GF-D8 (cell line): ENCODE measurements at regions not wholly inside any gene's neighbourhood (a gene's known extent, or its start where the extent isn't known, plus 50 kb on each side); places are given as distances from the start of the nearest gene placed in this dataset.
"Not testable (repeated sequence)": the region's sequence is repeated elsewhere in the genome, so short reads cannot be mapped to it uniquely, and the experiment has no call there.

Experiments
- DNase-seq: peaks from one replicate; lab custom pipeline; 2025; lab: John Stamatoyannopoulos, UW

DNA sequence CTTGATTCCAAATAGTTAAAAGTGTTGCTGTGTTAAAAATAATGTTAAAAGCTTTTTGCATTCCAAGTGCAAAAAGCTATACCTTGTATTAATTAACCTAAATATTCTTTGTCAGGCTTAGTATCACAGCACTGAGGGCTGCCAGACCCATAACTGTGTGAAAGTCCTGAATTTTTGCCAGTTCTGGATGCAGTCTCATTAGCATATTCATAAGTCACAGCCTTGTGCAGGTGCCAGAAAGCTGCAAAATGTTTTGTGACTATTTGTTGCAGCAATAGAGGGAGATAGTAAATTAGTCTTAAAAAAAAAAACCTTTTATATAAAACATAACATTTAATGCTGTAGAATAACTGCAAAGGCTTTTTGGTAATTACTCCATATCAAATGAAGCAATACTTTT, 56.6 kb downstream of the SLITRK1 start:
- no peak for DNase-seq

DNA sequence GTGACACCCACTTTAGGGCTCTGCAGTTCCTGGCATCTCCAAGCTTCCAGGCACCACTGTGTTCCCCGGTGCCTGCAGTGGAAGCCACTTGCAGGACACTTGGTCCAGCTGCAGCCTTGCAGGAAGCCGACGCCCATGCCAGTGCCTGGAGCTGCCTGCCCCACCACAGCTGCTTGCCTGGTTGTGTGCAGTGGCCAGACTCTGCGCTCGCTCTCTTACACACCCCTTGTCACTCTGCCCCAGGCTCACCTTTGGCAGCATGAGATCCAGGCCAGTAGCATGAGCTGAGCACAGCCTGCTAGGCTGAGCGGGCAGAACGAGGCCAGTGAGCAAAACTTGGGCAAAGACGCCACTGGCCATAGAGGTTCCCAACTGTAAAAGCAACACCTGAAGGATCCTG, 57.7 kb downstream of the SLITRK1 start:
- DNase-seq = no peak

DNA sequence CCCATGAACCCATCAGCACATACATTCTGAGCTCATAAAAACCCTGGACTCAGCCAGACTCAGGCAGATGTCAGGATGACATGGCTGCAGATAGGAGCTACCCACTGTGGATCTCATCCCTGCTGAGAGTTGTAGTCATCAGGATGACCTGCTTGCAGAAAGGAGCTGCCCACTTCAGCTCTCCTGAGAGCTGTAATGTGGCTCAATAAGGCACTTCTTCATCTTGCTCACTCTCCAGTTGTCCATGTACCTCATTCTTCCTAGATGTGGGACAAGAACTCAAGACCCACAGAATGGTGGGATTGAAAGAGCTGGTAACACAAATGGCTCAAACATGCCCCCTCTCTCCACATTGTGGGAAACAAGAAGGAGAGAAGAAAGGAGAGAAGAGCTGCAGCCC, 58.2 kb downstream of the SLITRK1 start:
- no peak for DNase-seq

DNA sequence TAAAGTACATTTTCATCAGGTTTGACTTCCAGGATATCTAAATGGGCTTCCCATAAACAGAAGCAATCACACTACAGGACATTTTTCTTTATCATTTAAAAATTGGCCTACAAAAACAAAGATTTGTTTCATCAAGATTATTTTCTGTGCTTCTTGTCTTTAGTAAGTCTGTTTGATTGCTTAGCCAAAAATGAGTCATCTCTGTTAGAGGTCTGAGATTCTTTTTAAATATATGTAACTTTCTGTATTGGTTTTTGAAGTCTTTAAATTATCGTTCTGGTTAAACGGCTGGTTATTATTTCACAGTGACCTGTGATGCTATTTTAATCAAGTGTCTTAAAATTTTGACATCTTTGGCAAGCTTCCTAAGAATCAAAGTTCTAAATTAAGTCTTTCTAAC, 62.7 kb downstream of the SLITRK1 start:
- DNase-seq = no peak

DNA sequence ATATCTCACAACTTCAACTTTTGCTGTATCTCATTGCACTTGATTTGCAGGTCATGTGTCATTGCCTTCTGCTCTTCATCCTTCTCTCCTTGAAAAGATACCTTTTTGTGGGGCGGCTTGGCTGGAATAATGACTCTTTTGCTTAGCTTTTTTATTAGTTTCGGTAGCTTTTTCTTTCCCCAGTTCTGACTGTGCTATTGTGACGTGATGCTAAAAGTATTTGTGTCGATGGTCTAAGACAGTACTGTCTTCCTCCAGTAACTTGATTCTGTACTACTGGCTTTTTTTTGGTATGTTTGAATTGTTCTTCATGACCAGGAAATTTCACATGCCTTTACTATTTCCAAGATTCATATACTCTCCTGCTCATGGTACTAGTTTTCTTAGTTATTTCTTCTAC, 63.1 kb downstream of the SLITRK1 start:
- DNase-seq = no peak

DNA sequence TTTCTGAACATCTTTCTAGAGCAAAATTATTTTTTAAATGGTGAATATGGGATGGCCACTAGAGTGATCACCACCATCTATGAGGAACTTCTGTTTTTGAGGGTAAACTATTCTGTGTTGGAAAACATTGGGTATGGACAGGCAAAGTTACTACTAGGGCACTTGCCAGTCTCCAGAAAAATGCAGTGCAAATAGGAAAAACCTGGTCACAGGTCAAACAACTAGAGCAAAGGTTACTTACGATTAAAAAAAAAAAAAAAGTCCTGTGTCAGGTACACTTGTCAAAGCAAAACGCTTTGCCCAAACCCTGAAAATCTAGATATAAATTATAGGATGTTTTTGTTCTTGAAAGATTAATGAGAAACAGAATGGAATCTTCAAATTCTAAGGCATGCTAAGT, 66.2 kb downstream of the SLITRK1 start:
- no peak for DNase-seq

DNA sequence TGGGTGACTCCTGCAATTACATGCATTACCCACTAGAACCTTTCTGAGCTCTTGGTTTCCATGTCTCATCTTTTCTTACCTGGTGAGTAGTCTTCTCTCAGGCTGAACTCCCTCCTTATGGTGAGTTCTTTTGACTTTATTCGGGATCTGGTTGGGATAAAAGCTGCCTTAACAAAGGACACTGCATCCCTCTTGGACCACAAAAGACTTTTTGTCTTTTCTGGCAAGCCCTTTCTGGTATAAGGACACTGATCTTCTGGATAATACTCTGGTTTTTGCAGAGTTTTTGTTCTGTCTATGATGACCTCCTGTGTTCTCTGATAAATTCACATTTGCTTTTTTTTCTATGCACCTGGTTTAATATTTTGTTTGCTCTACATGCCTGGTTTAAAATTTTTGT, 66.7 kb downstream of the SLITRK1 start:
- no peak for DNase-seq

DNA sequence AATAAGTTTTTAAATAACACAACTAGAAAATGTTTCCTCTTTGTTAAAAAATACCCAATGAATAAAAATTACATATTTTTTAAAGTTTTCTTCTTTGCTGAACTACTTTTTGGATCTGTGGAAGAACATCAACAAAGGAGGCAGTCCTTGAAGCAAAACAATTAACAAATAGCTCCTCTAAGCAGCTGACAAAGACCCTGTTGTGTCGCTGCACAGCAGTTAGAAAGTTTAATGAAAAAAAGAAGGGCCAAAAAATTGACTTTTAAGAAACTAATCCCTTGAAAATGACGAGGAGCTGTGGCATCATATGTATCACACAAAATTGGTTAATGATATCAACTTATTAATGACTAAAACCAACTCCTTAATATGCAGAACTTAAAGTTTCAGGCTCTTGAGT, 72.1 kb downstream of the SLITRK1 start:
- no peak for DNase-seq

DNA sequence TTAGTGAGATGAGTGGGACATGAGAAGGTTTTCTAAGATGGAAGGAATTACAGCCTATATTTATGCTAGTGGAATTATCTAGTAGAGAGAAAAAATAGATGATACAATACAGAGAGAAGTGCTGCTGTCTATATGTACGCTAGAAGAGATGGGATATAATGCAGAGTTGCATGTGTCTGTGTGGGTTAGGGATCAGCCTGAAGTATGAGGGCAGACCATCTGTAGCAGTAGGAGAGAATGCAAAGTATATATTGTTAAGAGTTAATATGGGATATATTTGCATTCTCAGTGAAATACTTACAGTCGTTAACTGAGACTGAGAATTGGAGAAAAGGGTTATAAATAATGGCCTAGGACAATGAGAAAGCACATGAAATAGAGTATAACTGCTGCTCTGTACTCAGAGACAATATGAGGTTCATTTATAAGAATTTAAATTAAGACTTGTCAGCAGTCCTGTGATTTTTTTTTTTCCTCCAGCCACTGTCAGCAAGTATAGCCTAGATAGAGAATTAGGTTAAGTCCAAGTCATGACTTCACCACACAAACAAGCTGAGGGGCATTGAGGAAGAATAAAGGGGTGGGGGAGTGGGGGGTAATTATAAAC, 77.8 kb downstream of the SLITRK1 start:
- no peak for DNase-seq

DNA sequence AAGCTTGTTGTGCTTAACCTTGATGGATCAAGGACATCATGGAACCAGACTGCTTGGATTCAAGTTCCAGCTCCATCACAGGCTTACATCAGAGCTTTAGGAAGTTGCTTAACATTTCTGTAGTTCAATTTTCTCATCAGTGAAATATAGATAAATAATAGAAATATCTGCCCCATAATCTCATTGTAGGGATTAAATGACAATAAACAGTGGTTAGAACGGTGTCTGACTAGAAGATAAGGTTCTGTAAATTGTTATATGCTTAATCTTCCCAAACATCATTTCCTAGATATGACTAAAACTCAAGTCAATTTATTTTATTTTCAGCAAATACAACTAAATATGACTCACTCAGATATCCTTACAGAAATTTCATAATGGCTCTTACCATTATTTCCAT, 83.5 kb downstream of the SLITRK1 start:
- DNase-seq = no peak

DNA sequence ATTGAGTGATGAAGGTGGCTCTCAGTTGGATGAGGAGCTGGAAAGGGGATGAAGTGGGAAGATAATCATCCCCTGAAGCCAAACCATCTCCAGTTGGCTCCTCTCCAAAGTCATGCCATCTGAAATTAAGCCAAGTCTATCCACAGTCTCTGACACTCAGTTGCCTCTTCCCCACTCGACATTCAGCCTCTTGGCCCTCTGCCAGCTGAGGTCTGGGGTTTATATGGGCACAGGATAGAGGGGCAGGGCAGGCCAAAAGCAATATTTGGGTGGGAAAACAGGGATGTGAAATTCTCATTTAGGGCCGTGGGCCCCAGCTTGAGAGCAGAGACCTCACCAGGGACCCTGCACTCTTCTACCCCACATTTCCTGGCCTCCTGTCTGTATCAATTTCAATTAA, 85.9 kb downstream of the SLITRK1 start:
- no peak for DNase-seq

DNA sequence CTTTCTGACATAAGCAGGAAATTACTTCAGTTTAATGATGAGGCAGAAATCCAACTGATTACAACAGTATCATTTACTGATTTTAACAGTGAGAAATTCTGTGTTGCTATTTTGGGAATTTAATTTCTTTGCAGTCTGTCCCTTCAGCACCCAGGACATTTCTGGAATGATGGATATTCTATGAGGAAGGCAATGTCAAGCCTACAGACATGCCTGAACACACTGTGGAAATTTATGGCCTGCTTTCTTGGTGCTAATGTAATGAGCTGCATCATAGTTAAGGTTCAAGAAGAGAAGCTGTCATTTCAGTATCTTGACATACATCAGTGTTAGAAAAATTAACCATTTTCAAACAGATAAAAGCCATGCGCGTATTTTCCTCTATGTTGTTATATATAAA, 87.7 kb downstream of the SLITRK1 start:
- DNase-seq = no peak

DNA sequence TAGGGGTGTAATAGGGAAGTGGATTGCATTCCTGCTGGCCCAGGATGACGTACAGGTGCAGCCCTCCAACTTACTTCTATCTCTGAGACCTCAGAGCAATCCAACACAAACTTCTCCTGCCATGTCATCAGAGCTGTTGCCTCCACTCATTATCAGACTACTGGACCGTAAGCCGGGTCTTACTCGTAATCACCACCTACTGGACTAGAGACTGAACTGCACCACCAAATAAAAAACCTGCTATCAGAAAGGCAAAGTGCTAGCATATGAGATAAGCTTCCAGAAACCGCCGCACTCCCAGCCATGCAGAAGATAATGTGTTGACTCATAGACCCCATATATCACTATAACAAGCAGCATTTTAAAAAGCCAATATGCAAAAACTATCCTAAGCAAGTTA, 102.0 kb downstream of the SLITRK1 start:
- DNase-seq = no peak

DNA sequence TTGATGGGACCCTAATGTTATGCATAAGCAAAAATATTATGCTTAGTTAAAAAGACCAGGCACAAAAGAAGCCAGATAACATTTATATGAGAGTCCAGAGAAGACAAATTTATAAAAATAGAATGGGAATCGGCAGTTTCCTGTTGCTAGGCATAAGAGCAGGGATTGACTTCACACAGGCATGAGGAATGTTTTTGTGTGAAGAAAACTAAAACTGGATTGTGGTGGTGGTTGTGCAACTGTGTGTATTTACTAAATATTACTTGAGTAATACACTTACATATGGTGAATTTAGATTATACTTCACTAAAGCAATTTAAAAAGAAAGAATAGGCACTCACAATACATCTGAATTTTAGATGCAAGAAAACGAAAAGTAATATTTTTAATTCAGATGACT, 108.3 kb downstream of the SLITRK1 start:
- DNase-seq = no peak

DNA sequence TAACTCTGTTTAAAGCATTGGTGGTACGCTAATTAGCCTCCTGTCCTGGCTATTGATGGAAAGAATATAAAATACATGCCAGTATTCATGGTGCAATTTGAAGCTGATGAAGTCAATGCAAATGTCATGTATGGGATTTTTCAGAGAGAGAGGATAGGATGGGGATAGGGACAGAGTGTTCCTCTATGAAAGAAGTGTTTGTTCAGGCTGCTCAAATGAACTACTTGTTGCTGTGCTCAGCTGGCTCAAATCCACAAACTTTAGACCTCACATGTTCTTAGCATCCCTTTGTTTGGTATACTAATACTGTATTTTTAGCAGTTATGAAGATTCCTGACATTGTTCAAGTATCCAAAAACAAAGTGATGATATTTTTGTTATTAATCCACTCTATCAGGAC, 116.5 kb downstream of the SLITRK1 start:
- DNase-seq = no peak

DNA sequence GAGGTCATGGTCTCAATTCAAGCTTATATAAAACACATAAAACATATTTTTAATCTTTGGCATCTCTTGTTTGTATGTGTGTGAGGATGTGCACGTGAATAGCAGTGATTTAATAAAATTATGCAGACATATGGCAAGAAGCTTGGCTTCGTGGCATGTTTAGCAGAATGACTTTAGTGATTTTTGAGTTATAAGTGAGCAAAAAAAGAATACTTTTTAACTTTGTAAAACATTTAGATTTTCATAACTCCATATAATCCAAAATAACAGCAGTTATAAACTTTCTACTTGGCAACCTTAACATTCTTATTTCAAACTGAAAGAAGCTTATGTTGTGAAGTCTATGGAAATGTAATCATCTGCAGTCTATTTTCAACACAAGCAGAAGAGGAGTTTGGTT, 120.6 kb downstream of the SLITRK1 start:
- DNase-seq = no peak

DNA sequence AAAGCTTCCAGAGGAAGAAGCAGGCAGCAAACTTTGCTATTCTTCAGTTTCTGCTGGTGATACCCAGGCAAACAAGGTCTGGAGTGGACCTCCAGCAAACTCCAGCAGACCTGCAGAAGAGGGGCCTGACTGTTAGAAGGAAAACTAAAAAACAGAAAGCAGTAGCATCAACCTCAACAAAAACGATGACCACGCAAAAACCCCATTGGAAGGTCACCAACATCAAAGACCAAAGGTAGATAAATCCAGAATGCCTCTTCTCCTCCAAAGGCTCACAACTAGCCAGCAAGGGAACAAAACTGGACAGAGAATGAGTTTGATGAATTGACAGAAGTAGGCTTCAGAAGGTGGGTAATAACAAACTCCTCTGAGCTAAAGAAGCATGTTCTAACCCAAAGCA, 127.1 kb downstream of the SLITRK1 start:
- not testable (repeated sequence) for DNase-seq

DNA sequence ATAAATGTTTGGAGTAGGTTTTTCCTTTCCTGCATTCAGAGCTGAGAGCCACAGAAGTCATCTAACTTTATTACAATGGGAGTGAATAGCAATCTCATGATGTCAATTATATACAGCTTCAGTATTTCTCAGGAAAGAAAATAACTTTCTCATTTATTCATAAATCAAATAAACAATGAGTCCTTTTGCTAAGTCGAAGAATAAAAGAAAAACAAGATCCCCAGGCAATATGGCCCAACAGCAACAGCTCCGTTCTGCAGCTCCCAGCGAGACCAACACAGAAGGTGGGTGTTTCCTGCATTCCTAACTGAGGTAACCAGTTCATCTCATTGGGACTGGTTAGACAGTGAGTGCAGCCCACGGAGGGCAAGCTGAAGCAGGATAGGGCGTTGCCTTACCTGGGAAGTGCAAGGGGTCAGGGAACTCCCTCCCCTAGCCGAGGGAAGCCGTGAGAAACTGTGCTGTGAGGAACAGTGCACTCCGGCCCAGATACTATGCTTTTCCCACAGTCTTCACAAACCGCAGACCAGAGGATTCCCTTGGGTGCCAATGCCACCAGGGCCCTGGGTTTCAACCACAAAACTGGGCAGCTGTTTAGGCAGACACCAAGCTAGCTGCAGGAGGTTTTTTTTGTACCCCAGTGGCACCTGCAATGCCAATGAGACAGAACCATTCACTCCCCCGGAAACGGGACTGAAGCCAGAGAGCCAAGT, 128.2 kb downstream of the SLITRK1 start:
- DNase-seq = no peak

DNA sequence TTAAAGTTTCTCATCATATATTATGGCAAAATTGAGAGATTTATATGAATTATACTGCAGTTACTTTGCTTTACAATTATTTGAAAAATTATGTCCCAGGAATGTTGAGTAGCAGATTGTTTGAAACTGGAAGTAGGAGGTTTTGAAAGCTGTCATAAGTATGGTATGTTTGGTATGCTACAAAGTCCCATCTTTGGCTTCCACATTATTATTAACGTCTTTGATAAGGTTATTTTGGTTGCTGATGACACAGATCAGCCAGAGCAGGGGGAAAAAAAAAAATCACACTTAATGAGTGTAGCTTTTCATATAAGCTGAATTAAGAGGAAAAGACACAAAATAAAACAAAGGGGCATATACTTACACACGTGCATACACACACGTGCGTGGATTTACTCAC, 130.1 kb downstream of the SLITRK1 start:
- DNase-seq = no peak

DNA sequence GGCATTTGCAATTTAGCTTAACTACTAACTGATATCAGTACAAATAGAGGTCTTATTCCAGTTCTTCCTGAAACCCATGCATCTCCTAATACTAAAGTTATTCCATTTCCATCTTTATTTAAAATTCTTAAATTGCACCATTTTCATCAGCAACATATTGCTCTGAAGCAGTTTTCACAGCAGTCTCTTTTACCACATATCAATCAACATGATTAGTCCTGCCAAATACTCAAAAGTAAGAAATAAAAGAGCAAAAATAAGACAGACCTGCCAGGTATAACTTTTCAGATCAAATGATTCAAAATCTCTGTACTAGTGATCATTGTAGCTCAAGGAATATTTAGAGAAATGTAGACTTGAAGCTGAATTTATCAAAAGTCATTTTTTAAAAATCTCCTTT, 141.7 kb downstream of the SLITRK1 start:
- DNase-seq = no peak

DNA sequence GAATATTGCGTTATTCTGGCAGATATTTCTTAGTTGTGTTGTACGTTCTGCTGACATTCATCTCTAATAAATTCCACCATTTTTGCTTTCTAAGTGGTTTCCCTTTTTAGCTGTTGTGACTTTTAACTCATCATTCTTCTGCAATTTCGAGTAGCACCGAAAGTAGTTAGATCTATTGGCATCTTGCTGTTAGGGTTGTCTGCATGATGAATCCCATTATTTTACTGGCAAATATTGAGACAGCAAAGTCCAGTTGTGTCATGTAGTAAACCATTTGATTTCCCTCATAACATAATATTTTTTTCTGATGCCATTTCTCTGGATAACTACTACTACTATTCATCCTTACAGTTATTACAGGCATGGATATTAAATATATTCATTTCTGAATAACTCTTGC, 143.9 kb downstream of the SLITRK1 start:
- no peak for DNase-seq

DNA sequence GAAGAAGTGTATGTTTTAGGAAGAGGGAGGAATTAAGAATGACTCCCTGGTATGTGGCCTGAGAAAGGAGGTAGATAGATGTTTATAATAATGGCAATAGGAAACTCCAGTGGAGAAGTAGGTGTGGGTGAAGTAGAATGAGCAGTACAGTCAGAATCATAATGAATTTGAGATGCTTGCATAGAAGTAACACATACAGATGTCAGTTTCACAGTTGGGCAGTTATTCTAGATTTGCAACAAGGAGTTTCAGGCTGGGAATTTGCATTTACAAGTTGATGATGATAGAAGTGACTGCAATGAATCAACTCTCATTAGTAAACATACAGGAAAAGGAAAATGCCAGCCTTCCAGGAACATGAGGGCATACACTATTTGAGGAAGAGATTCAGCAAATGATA, 149.0 kb downstream of the SLITRK1 start:
- DNase-seq = no peak

DNA sequence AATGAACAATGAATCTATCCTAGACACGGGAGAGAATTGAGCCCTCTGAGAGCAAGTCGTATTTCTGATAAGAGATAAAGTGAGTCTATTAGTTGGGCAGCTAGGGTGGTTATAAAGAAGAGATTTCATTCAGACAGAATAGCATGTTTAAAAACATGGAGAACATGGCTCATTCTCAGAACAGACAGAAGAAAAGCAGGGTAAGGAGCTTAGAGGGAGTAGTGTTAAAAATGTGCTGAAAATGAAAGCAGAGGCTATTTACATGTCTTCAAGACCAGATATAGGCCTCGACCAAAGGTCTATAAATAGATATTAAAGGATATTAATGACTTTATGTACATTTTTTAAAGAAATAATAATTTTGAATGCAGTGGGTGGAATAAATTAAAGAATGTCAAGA, 149.5 kb downstream of the SLITRK1 start:
- no peak for DNase-seq

DNA sequence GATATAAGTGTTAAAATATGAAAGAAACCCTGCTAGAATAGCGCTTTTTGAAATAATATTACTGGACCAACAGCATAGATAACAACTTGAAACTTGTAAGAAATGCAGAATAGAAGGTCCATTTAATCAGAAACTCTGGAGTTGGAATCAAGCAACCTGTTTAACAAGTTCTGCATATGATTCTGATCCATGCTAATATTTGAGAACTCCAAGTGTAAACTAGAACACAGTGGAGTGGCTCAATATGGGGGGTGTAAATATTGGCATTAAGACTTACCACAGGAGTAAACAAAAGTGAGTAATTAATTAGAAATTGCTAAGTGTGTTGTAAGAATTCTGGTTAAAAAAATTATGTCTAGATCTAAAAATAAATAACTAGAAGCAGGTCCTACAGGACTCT, 151.2 kb downstream of the SLITRK1 start:
- no peak for DNase-seq
